Astrocyte (in vitro differentiated cells and primary cell): ENCODE measurements at regions not wholly inside any gene's neighbourhood (a gene's known extent, or its start where the extent isn't known, plus 50 kb on each side); places are given as distances from the start of the nearest gene placed in this dataset.

Experiments
- EZH2 ChIP-seq: IDR thresholded peaks from 2 replicates; pipeline ENCODE4 v1.6.1; 2012; ENCODE audit warnings: mild to moderate bottlenecking, low read length, inconsistent platforms; ENCODE audit not compliant: insufficient read depth
- TF ChIP-seq, protein P1 (sequence below): IDR thresholded peaks from 2 replicates; pipeline ENCODE4 v1.5.1; 2011; ENCODE audit warnings: low read depth, mild to moderate bottlenecking, inconsistent platforms, low read length, moderate library complexity; ENCODE audit not compliant: insufficient read depth

DNA sequence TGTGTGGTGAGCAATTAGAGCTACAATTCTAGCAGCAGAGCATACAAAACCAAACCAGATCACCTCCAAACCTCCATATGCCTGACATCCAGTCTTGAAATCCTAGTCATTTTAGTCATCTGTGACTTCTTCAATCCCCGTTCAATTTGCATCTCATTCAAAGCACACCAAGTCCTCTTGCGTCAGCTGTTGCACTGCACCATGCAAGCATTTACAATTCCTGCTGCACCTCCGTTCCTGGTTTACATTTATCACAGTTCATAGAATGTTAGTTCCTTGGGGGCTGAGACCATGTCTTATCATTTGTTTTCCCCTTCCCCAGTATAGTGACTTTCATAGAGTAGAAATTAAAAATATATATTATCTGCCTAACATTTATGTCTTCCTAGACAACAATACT, 116.9 kb downstream of the BDH1 start:
- TF ChIP-seq, protein P1, sequence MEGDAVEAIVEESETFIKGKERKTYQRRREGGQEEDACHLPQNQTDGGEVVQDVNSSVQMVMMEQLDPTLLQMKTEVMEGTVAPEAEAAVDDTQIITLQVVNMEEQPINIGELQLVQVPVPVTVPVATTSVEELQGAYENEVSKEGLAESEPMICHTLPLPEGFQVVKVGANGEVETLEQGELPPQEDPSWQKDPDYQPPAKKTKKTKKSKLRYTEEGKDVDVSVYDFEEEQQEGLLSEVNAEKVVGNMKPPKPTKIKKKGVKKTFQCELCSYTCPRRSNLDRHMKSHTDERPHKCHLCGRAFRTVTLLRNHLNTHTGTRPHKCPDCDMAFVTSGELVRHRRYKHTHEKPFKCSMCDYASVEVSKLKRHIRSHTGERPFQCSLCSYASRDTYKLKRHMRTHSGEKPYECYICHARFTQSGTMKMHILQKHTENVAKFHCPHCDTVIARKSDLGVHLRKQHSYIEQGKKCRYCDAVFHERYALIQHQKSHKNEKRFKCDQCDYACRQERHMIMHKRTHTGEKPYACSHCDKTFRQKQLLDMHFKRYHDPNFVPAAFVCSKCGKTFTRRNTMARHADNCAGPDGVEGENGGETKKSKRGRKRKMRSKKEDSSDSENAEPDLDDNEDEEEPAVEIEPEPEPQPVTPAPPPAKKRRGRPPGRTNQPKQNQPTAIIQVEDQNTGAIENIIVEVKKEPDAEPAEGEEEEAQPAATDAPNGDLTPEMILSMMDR = no peak
- TF ChIP-seq EZH2 = no peak
